Lung (tissue), 11 donors: ENCODE measurements at regions not wholly inside any gene's neighbourhood (a gene's known extent, or its start where the extent isn't known, plus 50 kb on each side); places are given as distances from the start of the nearest gene placed in this dataset.

Experiments used
- ATAC-seq: fragments of 200-7000 bp; cut with Tn5 transposase; one replicate; pipeline ENCODE4 v1.9.1; 2020; ENCODE audit warnings: moderate number of reproducible peaks; ENCODE audit not compliant: insufficient read depth, low FRiP score
- DNase-seq, 3 donors: peaks; one replicate each; pipeline ENCODE4 v3.0.0-alpha.2; 2013 to 2017
- H3K27ac ChIP-seq, 2 donors: one replicate each; pipeline ENCODE4 v1.5.1; 2013; ENCODE audit warnings: mild to moderate bottlenecking in 2 of 2, moderate library complexity in 2 of 2, control low read depth in 1 of 2, inconsistent platforms in 1 of 2, low read depth in 1 of 2, low read length in 1 of 2
- H3K27me3 ChIP-seq, 3 donors: one replicate each; pipeline ENCODE4 v1.5.1; 2013; ENCODE audit warnings: low read length in 2 of 3; ENCODE audit not compliant: control insufficient read depth in 3 of 3, insufficient read depth in 3 of 3
- H3K36me3 ChIP-seq, 4 donors: one replicate each; pipeline ENCODE4 v1.5.1; 2013; ENCODE audit warnings: low read length in 4 of 4, mild to moderate bottlenecking in 1 of 4, moderate library complexity in 1 of 4; ENCODE audit not compliant: control insufficient read depth in 4 of 4, insufficient read depth in 4 of 4
- H3K4me1 ChIP-seq, 5 donors: one replicate each; pipeline ENCODE4 v1.5.1; 2013; ENCODE audit warnings: low read length in 5 of 5, mild to moderate bottlenecking in 2 of 5, moderate library complexity in 1 of 5; ENCODE audit not compliant: control insufficient read depth in 5 of 5, insufficient read depth in 5 of 5
- H3K4me3 ChIP-seq: one replicate; pipeline ENCODE4 v1.5.1; 2013; ENCODE audit warnings: mild to moderate bottlenecking, control low read depth, moderate library complexity
- H3K9ac ChIP-seq, 2 donors: one replicate each; pipeline ENCODE4 v1.5.1; 2013; ENCODE audit warnings: low read length in 2 of 2, control low read depth in 1 of 2; ENCODE audit not compliant: insufficient read depth in 1 of 2
- H3K9me3 ChIP-seq, 4 donors: one replicate each; pipeline ENCODE4 v1.5.1; 2013; ENCODE audit warnings: low read length in 3 of 4, mild to moderate bottlenecking in 1 of 4, moderate library complexity in 1 of 4; ENCODE audit not compliant: control insufficient read depth in 4 of 4, insufficient read depth in 3 of 4
- CTCF ChIP-seq: IDR thresholded peaks from 2 replicates; pipeline ENCODE4 v1.5.1; 2012; ENCODE audit warnings: mild to moderate bottlenecking; ENCODE audit errors: control extremely low read depth, extremely low read depth
- WGBS, 2 donors: extraction: QIAGEN DNeasy Blood & Tissue Kit; methylation state at CpG; one replicate each; pipeline ENCODE4 v1.1.7; 2013; 5-methylcytosine and 5-hydroxymethylcytosine counted together
- donor health status: control.
- donor health status: control.
- donor health status: Bipolar disorder and iron deficiency.
- donor health status: healthy.
- donor health status: DM: yes; HTN: yes; CAD: no.

- H3K27ac ChIP-seq: no peak overlapping the region
- H3K36me3 ChIP-seq: no peaks in the 10 kb centered on the region
- no peak overlapping the region for H3K4me3 ChIP-seq
- no peak for TF ChIP-seq CTCF
- WGBS, 2 donors: 70 to 83% methylated on average over 5 of the region's 5 CpGs
- peaks cover 0 to 2% (median 0%) of the 10 kb centered on the region in 4 donors for H3K9me3 ChIP-seq
- peak in 1 of 3 donors; percentile 15 for DNase-seq
- peaks cover 0 to 3% (median 0%) of the 10 kb centered on the region in 5 donors for H3K4me1 ChIP-seq
- H3K9ac ChIP-seq: no peak overlapping the region
- H3K27me3 ChIP-seq: no peaks in the 10 kb centered on the region
- ATAC-seq: no peak
These were observed 173.1 kb upstream of the LYSMD4 start for GRCh38 chr15:99906311-99906710.

GRCh38 chr15:99902248-99902928, 169.2 kb upstream of the LYSMD4 start:
- WGBS, 2 donors: 100% methylated on average over 1 of the region's 1 CpG
- ATAC-seq: no peak
- peaks cover 0 to 2% (median 0%) of the 10 kb centered on the region in 4 donors for H3K9me3 ChIP-seq
- H3K9ac ChIP-seq: no peak overlapping the region
- H3K4me1 ChIP-seq: no peaks in the 10 kb centered on the region
- H3K36me3 ChIP-seq: no peaks in the 10 kb centered on the region
- no peak overlapping the region for H3K27ac ChIP-seq
- no peak for DNase-seq
- H3K4me3 ChIP-seq: no peak overlapping the region
- TF ChIP-seq CTCF: no peak
- H3K27me3 ChIP-seq: no peaks in the 10 kb centered on the region

GRCh38 chr15:99895956-99896311, 162.7 kb upstream of the LYSMD4 start:
- Histone ChIP-seq H3K27me3 (no peaks in the 10 kb centered on the region), H3K36me3 (peaks cover 0 to 3% (median 0%) of the 10 kb centered on the region in 4 donors), H3K4me3 (no peak overlapping the region), H3K4me1 (no peaks in the 10 kb centered on the region), H3K9ac (no peak overlapping the region), H3K27ac (no peak overlapping the region), H3K9me3 (peaks cover 0 to 2% (median 0%) of the 10 kb centered on the region in 4 donors)
- no peak for DNase-seq
- 93 to 96% methylated on average over 4 of the region's 4 CpGs for WGBS, 2 donors
- no peak for TF ChIP-seq CTCF
- ATAC-seq: no peak
